ENCODE measurements at regions not wholly inside any gene's neighbourhood (a gene's known extent, or its start where the extent isn't known, plus 50 kb on each side); places are given as distances from the start of the nearest gene placed in this dataset.

- no peak for DNase-seq (ENCODE audit: extremely low read depth, low read depth)
- TF ChIP-seq CTCF (IDR thresholded peaks at IDR 0.05; ENCODE audit: low read depth, low read length), result no peak
These were observed 110.6 kb downstream of the HNRNPLL start for GRCh38 chr2:38492042-38492615.

DNA sequence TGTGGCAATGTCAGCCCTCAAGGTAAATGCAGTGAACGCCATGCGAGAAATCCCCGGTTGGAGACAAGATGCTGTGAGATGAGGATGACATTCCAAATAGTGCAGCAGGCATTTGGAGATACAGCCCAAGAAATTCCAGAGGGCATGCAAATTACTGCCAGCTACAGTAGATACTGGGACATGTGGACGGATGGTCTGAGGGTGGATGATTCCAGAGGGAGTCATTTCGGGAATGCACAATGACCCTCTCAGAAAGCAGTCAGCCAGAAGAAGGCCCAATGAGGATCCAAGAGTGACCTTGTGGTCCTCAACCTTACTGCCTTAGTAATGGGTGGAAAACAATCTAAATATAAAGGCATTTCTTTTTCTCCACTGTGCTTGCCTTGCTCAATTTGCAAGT lies 111.3 kb downstream of the HNRNPLL start:
- no peak for DNase-seq (ENCODE audit: extremely low read depth, low read depth)
- no peak for TF ChIP-seq CTCF (IDR thresholded peaks at IDR 0.05; ENCODE audit: low read depth, low read length)

DNA sequence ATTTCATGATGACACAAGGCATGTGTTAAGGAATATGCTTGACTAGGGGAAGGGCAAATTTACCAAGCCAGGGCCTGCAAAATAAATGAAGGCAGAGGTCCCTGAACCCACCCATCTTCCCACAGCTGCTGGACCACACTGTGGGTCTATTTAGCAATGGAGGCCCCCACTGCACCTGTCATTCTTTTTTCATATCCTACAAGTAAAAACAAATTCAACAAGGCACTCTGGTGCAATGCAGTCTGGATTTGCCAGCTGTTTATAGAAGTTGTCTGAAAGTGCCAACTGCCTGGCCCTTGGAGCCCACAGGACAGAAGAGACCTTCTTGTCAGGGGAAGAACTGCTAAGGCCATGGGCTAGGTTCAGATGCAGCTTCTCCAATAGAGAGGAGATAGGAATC lies 112.8 kb upstream of the ATL2 start:
- TF ChIP-seq CTCF (IDR thresholded peaks at IDR 0.05; ENCODE audit: low read depth, low read length), result no peak
- DNase-seq (ENCODE audit: extremely low read depth, low read depth), result no peak

- no peak for DNase-seq (ENCODE audit: extremely low read depth, low read depth)
- no peak for TF ChIP-seq CTCF (IDR thresholded peaks at IDR 0.05; ENCODE audit: low read depth, low read length)
These were observed 110.8 kb upstream of the ATL2 start for GRCh38 chr2:38487852-38488251.

DNA sequence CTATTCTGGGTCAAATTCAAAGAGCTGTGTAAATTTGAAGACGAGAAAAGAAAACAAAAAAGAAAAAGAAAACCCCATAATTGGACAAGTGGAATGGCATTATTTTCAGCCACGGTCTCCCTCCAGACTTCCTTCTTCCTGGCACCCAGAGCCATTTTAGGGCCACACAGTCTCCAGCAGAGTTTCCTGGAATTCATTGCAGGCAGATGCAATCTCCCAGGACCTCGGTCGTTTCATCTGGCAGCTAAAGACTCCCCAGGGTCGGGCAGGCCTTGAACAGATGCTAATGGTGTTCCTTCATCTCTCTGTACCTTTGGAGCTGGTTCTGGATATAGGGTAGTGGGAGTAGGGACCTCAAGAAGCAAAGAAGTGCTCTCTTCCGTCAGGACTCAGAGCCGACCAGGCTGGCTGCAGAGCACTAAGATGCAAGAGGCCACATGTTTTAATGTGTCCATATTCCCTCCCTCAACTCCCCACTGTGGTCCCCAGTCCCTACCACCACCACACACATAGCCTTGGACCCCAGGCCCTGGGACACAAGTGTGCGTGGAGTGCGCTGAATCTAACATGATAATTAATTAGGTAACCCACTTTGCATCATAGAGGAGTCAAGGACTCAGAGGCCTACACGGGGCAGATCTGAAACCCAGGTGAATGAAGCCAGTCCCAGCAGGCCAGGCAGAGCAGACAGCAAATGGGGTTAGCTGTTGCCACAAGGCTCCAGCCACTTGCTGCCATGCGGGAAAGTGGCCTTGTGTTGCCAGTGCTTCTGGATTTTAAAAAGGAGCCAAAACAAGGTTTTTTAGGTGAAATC lies 109.3 kb upstream of the ATL2 start:
- DNase-seq (ENCODE audit: extremely low read depth, low read depth), result no peak
- TF ChIP-seq CTCF (IDR thresholded peaks at IDR 0.05; ENCODE audit: low read depth, low read length), result no peak

GRCh38 chr2:38485734-38486133 lies 108.7 kb upstream of the ATL2 start:
- TF ChIP-seq CTCF (IDR thresholded peaks at IDR 0.05; ENCODE audit: low read depth, low read length), result no peak
- DNase-seq (ENCODE audit: extremely low read depth, low read depth), result no peak

DNA sequence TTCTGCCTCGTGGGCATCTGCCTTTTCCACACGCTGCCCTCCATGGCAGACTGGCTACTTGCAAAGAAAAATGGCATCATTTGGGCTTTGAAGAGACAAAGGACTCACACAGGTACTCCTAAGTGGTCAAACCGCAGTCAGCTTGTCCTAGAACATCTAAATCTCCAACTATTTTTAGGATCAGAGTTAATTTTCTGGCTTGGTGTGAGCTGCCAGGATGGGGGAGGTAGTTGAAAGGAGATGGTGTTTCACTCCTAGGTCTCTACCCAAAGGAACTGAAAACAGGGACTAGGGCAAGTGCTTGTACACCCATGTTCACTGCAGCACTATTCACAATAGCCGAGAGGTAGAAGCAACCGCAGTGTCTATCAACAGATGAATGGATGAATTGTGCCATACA lies 107.9 kb upstream of the ATL2 start:
- no peak for DNase-seq (ENCODE audit: extremely low read depth, low read depth)
- no peak for TF ChIP-seq CTCF (IDR thresholded peaks at IDR 0.05; ENCODE audit: low read depth, low read length)

Measured in AG09319 (cell line).